ENCODE measurements at regions not wholly inside any gene's neighbourhood (a gene's known extent, or its start where the extent isn't known, plus 50 kb on each side); places are given as distances from the start of the nearest gene placed in this dataset.
"Not testable (repeated sequence)": the region's sequence is repeated elsewhere in the genome, so short reads cannot be mapped to it uniquely, and the experiment has no call there.

GRCh38 chrX:39787999-39788398 lies 309.8 kb downstream of the BCOR start:
- no peak for DNase-seq

GRCh38 chrX:39788521-39788920 lies 309.2 kb downstream of the BCOR start:
- no peak for DNase-seq

- no peak for DNase-seq
Measured at GRCh38 chrX:39791691-39792090, 306.1 kb downstream of the BCOR start.

GRCh38 chrX:39795605-39796004 lies 302.2 kb downstream of the BCOR start:
- no peak for DNase-seq

- DNase-seq = no peak
Measured at GRCh38 chrX:39796856-39797255, 300.9 kb downstream of the BCOR start.

- not testable (repeated sequence) for DNase-seq
Measured at GRCh38 chrX:39798488-39798887, 299.3 kb downstream of the BCOR start.

GRCh38 chrX:39802354-39802753 lies 295.4 kb downstream of the BCOR start:
- DNase-seq = no peak

GRCh38 chrX:39802908-39803307 lies 294.9 kb downstream of the BCOR start:
- DNase-seq = no peak

GRCh38 chrX:39805022-39805421 lies 292.7 kb downstream of the BCOR start:
- DNase-seq = no peak

GRCh38 chrX:39805825-39806224 lies 291.9 kb downstream of the BCOR start:
- DNase-seq = no peak

GRCh38 chrX:39808471-39808917 lies 289.3 kb downstream of the BCOR start:
- no peak for DNase-seq

- DNase-seq = no peak
Measured at GRCh38 chrX:39809331-39809730, 288.4 kb downstream of the BCOR start.

- DNase-seq = no peak
Measured at GRCh38 chrX:39810901-39811300, 286.9 kb downstream of the BCOR start.

- no peak for DNase-seq
Measured at GRCh38 chrX:39811376-39811775, 286.4 kb downstream of the BCOR start.

GRCh38 chrX:39813631-39814277 lies 284.0 kb downstream of the BCOR start:
- no peak for DNase-seq

- no peak for DNase-seq
Measured at GRCh38 chrX:39814391-39814790, 283.4 kb downstream of the BCOR start.

GRCh38 chrX:39815631-39816030 lies 282.1 kb downstream of the BCOR start:
- no peak for DNase-seq

GRCh38 chrX:39816871-39817731 lies 280.7 kb downstream of the BCOR start:
- no peak for DNase-seq

GRCh38 chrX:39817754-39818470 lies 279.8 kb downstream of the BCOR start:
- DNase-seq = no peak

- no peak for DNase-seq
Measured at GRCh38 chrX:39818750-39819149, 279.0 kb downstream of the BCOR start.

- no peak for DNase-seq
Measured at GRCh38 chrX:39819921-39820849, 277.6 kb downstream of the BCOR start.

GRCh38 chrX:39820938-39821708 lies 276.6 kb downstream of the BCOR start:
- DNase-seq = no peak

All from NCI-H2081 treated with DMSO at 0.1 percent for 48 hours (cell line).